SK-N-SH (cell line): ENCODE measurements at regions not wholly inside any gene's neighbourhood (a gene's known extent, or its start where the extent isn't known, plus 50 kb on each side); places are given as distances from the start of the nearest gene placed in this dataset.

ENCODE experiments used
- CTCF ChIA-PET: fragments of 300-600, 350-600 bp; formaldehyde crosslinking; extraction: SDS; loops from one replicate; lab custom pipeline; 2021; lab: Yijun Ruan, JAX
- POLR2A ChIA-PET: fragments of 350-600 bp; sonication (Branson Sonifier 250); formaldehyde crosslinking; extraction: SDS; loops from one replicate; lab custom pipeline; 2020; ENCODE audit warnings: antibody characterized with exemption, inconsistent platforms; lab: Yijun Ruan, JAX
- DNase-seq: peaks from one replicate; pipeline ENCODE4 v3.0.0; 2012
- H2AFZ ChIP-seq: fragments of 200-600 bp; sonication (generic); 2 replicates; pipeline ENCODE4 v1.8.1; 2016; ENCODE audit warnings: antibody characterized with exemption, mild to moderate bottlenecking, low read depth
- H3F3A ChIP-seq: fragments of 200-600 bp; sonication (generic); replicated peaks from 2 replicates; pipeline ENCODE3; 2016; ENCODE audit warnings: antibody characterized with exemption, mild to moderate bottlenecking; ENCODE audit not compliant: insufficient read depth
- H3K27ac ChIP-seq, 2 experiments: fragments of 200-500 bp in 1 of 2; fragments of 200-600 bp in 1 of 2; sonication (Bioruptor generic) in 1 of 2; sonication (generic), shearing (Covaris generic) in 1 of 2; 2 replicates each; pipeline versions ENCODE4 v1.5.1 to v1.6.1; 2014 to 2016; ENCODE audit warnings: low read depth in 2 of 2, inconsistent platforms in 1 of 2, low read length in 1 of 2, mild to moderate bottlenecking in 1 of 2, mixed read lengths in 1 of 2
- H3K27me3 ChIP-seq: fragments of 200-600 bp; sonication (generic), shearing (Covaris generic); 2 replicates; pipeline ENCODE4 v1.6.1; 2016; ENCODE audit warnings: mixed run types; ENCODE audit not compliant: insufficient read depth
- H3K36me3 ChIP-seq, 2 experiments: fragments of 200-500 bp in 1 of 2; fragments of 200-600 bp in 1 of 2; sonication (Bioruptor generic) in 1 of 2; sonication (generic) in 1 of 2; replicated peaks in 1 of 2; 2 replicates each; pipeline versions ENCODE3 to v1.5.1; 2014 to 2016; ENCODE audit warnings: low read length in 1 of 2, mild to moderate bottlenecking in 1 of 2; ENCODE audit not compliant: insufficient read depth in 2 of 2, control insufficient read depth in 1 of 2
- H3K4me1 ChIP-seq, 2 experiments: fragments of 200-500 bp in 1 of 2; fragments of 200-600 bp in 1 of 2; sonication (Bioruptor generic) in 1 of 2; sonication (generic), shearing (Covaris generic) in 1 of 2; 2 replicates each; pipeline versions ENCODE4 v1.5.1 to v1.6.1; 2014 to 2016; ENCODE audit warnings: low read depth in 1 of 2, low read length in 1 of 2, mixed run types in 1 of 2; ENCODE audit not compliant: insufficient read depth in 2 of 2, control insufficient read depth in 1 of 2
- H3K4me2 ChIP-seq: fragments of 200-600 bp; sonication (generic), shearing (Covaris generic); 2 replicates; pipeline ENCODE4 v1.6.1; 2017; ENCODE audit warnings: mixed run types
- H3K4me3 ChIP-seq, 2 experiments: fragments of 200-500 bp in 1 of 2; fragments of 200-600 bp in 1 of 2; sonication (Bioruptor generic) in 1 of 2; sonication (generic), shearing (Covaris generic) in 1 of 2; 2 replicates each; pipeline versions ENCODE4 v1.5.1 to v1.8.1; 2014 to 2016; ENCODE audit warnings: low read depth in 2 of 2, inconsistent platforms in 1 of 2, low read length in 1 of 2, mild to moderate bottlenecking in 1 of 2, mixed read lengths in 1 of 2, moderate library complexity in 1 of 2
- H3K79me2 ChIP-seq: fragments of 200-600 bp; sonication (generic); 2 replicates; pipeline ENCODE4 v1.8.1; 2017; ENCODE audit warnings: mild to moderate bottlenecking; ENCODE audit not compliant: insufficient read depth
- H3K9ac ChIP-seq: fragments of 200-600 bp; sonication (generic); 2 replicates; pipeline ENCODE4 v1.6.1; 2017; ENCODE audit warnings: mixed run types
- H3K9me2 ChIP-seq: fragments of 200-600 bp; sonication (generic); 2 replicates; pipeline ENCODE4 v1.6.1; 2017; ENCODE audit warnings: mixed run types
- H3K9me3 ChIP-seq: fragments of 200-600 bp; sonication (generic); 2 replicates; pipeline ENCODE4 v1.6.1; 2017; ENCODE audit warnings: mixed run types, mild to moderate bottlenecking, moderate library complexity
- H4K20me1 ChIP-seq: fragments of 200-600 bp; sonication (generic); 2 replicates; pipeline ENCODE4 v1.6.1; 2017; ENCODE audit warnings: mild to moderate bottlenecking, mixed run types; ENCODE audit not compliant: insufficient read depth
- CHD2 ChIP-seq: fragments of 150-350 bp; IDR thresholded peaks from 2 replicates; pipeline ENCODE4 v1.6.1; 2018; ENCODE audit warnings: low read length; ENCODE audit not compliant: partially characterized antibody
- EP300 ChIP-seq, 2 experiments: IDR thresholded peaks; 2 replicates each; pipeline versions ENCODE4 v1.4.0 to v1.6.1; 2012; ENCODE audit warnings: borderline replicate concordance in 1 of 2, low read depth in 1 of 2, low read length in 1 of 2
- FOXM1 ChIP-seq: IDR thresholded peaks from 2 replicates; pipeline ENCODE4 v1.4.0; 2012; ENCODE audit warnings: low read depth, mild to moderate bottlenecking
- GABPA ChIP-seq: IDR thresholded peaks from 2 replicates; pipeline ENCODE4 v1.4.0; 2012; ENCODE audit warnings: low read depth, mild to moderate bottlenecking
- MEF2A ChIP-seq: IDR thresholded peaks from 2 replicates; pipeline ENCODE4 v1.4.0; 2012; ENCODE audit warnings: low read depth, borderline replicate concordance
- MXI1 ChIP-seq: IDR thresholded peaks from 2 replicates; pipeline ENCODE4 v1.6.1; 2012; ENCODE audit warnings: mild to moderate bottlenecking, low read depth, low read length, improper control_type of control experiment
- NRF1 ChIP-seq: IDR thresholded peaks from 2 replicates; pipeline ENCODE4 v1.6.1; 2012; ENCODE audit warnings: low read depth, mild to moderate bottlenecking, low read length
- POLR2AphosphoS5 ChIP-seq: IDR thresholded peaks from 2 replicates; pipeline ENCODE4 v1.6.1; 2012; ENCODE audit warnings: low read depth, low read length
- RCOR1 ChIP-seq: fragments of 150-350 bp; IDR thresholded peaks from 2 replicates; pipeline ENCODE4 v1.6.1; 2017; ENCODE audit warnings: antibody characterized with exemption, low read length
- RXRA ChIP-seq: IDR thresholded peaks from 2 replicates; pipeline ENCODE4 v1.4.0; 2012; ENCODE audit warnings: low read depth, mild to moderate bottlenecking, borderline replicate concordance
- TCF12 ChIP-seq: IDR thresholded peaks from 2 replicates; pipeline ENCODE4 v1.4.0; 2012
- YY1 ChIP-seq: IDR thresholded peaks from 2 replicates; pipeline ENCODE4 v1.4.0; 2012; ENCODE audit warnings: low read depth, mild to moderate bottlenecking
- WGBS: methylation state at CpG from one replicate; pipeline ENCODE4 v1.1.6; 2017; ENCODE audit warnings: low lambda C conversion rate; 5-methylcytosine and 5-hydroxymethylcytosine counted together
- TF ChIP-seq, protein P1 (sequence below): IDR thresholded peaks from 2 replicates; pipeline ENCODE4 v1.6.1; 2012; ENCODE audit warnings: mild to moderate bottlenecking, low read depth, low read length, moderate library complexity
- TF ChIP-seq, protein P2 (sequence below): IDR thresholded peaks from 2 replicates; pipeline ENCODE4 v1.4.0; 2012; ENCODE audit warnings: low read depth
- TF ChIP-seq, protein P3 (sequence below): IDR thresholded peaks from 2 replicates; pipeline ENCODE4 v1.4.0; 2012; ENCODE audit warnings: low read depth, borderline replicate concordance
- TF ChIP-seq, protein P4 (sequence below): IDR thresholded peaks from 2 replicates; pipeline ENCODE4; 2012

DNA sequence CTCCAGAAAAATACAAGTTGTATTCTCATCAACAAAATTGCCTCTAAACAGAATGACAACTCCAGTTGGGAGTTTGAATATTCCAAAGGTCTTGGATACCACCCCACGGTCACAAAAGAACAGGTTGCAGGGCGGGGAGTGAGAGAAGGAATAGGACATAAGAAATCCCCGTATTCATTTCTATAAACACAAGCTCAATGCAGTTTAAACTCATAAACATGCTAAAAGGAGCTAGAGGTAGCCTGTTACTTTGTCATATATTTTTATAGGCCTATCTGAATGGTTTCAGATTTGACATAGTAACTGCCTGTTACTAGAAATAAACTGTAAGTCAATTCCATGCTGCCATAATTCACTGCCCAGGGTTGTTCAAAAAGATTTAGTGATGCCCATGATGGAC lies 567.5 kb downstream of the BCL11A start:
- Histone ChIP-seq H4K20me1 (no peaks in the 10 kb centered on the region), H3K4me3 (no peak overlapping the region), H2AFZ (no peak overlapping the region), H3K9ac (no peak overlapping the region), H3F3A (no peaks in the 10 kb centered on the region), H3K36me3 (no peaks in the 10 kb centered on the region), H3K9me2 (no peaks in the 10 kb centered on the region), H3K4me2 (no peak overlapping the region), H3K4me1 (no peaks in the 10 kb centered on the region), H3K79me2 (no peaks in the 10 kb centered on the region), H3K9me3 (no peaks in the 10 kb centered on the region), H3K27ac (no peak overlapping the region), H3K27me3 (no peaks in the 10 kb centered on the region)
- 11% methylated on average over 3 of the region's 3 CpGs for WGBS
- DNase-seq = no peak
- CTCF ChIA-PET = no interaction called here
- POLR2A ChIA-PET = no interaction called here
- no peak for TF ChIP-seq NRF1
- TF ChIP-seq, protein P1, sequence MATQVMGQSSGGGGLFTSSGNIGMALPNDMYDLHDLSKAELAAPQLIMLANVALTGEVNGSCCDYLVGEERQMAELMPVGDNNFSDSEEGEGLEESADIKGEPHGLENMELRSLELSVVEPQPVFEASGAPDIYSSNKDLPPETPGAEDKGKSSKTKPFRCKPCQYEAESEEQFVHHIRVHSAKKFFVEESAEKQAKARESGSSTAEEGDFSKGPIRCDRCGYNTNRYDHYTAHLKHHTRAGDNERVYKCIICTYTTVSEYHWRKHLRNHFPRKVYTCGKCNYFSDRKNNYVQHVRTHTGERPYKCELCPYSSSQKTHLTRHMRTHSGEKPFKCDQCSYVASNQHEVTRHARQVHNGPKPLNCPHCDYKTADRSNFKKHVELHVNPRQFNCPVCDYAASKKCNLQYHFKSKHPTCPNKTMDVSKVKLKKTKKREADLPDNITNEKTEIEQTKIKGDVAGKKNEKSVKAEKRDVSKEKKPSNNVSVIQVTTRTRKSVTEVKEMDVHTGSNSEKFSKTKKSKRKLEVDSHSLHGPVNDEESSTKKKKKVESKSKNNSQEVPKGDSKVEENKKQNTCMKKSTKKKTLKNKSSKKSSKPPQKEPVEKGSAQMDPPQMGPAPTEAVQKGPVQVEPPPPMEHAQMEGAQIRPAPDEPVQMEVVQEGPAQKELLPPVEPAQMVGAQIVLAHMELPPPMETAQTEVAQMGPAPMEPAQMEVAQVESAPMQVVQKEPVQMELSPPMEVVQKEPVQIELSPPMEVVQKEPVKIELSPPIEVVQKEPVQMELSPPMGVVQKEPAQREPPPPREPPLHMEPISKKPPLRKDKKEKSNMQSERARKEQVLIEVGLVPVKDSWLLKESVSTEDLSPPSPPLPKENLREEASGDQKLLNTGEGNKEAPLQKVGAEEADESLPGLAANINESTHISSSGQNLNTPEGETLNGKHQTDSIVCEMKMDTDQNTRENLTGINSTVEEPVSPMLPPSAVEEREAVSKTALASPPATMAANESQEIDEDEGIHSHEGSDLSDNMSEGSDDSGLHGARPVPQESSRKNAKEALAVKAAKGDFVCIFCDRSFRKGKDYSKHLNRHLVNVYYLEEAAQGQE = no peak
- no peak for TF ChIP-seq GABPA
- TF ChIP-seq, protein P2, sequence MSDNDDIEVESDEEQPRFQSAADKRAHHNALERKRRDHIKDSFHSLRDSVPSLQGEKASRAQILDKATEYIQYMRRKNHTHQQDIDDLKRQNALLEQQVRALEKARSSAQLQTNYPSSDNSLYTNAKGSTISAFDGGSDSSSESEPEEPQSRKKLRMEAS = no peak
- TF ChIP-seq, protein P3, sequence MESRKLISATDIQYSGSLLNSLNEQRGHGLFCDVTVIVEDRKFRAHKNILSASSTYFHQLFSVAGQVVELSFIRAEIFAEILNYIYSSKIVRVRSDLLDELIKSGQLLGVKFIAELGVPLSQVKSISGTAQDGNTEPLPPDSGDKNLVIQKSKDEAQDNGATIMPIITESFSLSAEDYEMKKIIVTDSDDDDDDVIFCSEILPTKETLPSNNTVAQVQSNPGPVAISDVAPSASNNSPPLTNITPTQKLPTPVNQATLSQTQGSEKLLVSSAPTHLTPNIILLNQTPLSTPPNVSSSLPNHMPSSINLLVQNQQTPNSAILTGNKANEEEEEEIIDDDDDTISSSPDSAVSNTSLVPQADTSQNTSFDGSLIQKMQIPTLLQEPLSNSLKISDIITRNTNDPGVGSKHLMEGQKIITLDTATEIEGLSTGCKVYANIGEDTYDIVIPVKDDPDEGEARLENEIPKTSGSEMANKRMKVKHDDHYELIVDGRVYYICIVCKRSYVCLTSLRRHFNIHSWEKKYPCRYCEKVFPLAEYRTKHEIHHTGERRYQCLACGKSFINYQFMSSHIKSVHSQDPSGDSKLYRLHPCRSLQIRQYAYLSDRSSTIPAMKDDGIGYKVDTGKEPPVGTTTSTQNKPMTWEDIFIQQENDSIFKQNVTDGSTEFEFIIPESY = no peak
- TF ChIP-seq, protein P4, sequence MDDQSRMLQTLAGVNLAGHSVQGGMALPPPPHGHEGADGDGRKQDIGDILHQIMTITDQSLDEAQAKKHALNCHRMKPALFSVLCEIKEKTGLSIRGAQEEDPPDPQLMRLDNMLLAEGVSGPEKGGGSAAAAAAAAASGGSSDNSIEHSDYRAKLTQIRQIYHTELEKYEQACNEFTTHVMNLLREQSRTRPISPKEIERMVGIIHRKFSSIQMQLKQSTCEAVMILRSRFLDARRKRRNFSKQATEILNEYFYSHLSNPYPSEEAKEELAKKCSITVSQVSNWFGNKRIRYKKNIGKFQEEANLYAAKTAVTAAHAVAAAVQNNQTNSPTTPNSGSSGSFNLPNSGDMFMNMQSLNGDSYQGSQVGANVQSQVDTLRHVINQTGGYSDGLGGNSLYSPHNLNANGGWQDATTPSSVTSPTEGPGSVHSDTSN = no peak
- TF ChIP-seq CHD2 = no peak
- no peak for TF ChIP-seq MEF2A
- TF ChIP-seq EP300 (IDR thresholded peaks at IDR 0.05; ENCODE audit: borderline replicate concordance in 1 of 2, low read depth in 1 of 2, low read length in 1 of 2) = no peak
- no peak for TF ChIP-seq RCOR1
- TF ChIP-seq RXRA = no peak
- no peak for TF ChIP-seq YY1
- no peak for TF ChIP-seq MXI1
- TF ChIP-seq FOXM1 = no peak
- TF ChIP-seq TCF12 = no peak
- TF ChIP-seq POLR2AphosphoS5 = no peak
